ENCODE measurements at regions not wholly inside any gene's neighbourhood (a gene's known extent, or its start where the extent isn't known, plus 50 kb on each side); places are given as distances from the start of the nearest gene placed in this dataset.

DNA sequence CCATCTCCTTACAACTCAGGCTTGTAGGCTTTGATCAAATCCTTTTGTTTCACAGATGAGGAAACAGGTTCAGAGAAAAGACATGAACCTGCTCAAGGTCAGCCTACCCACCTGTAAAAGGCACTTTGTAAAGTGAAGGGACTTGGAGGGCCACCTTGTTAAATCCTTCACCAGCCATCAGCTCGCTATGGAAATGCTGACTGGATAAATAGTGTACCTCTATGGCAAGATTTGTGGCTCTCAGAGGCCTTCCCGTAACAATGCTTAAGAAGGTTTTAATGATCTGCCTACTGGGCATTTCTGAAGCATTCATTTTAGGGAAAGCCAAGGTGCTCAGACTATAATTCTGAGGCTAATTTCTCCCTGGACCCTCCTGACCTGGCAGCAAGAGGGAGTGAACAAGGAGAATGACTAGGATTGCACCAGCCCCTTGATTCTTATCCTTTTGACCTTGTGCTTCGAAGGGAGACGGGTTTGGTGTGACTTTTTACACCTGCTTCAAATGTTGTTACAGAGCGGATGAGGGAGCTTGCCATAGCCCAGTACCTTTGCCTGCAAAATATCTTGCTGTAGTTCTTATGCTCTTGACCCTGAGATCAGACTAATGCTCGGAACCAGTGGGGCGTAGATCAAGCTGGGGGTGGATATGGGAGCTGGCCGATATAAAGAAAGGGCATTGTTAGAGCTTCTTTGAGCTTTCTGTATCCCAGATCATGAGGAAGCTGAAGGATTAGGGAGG is 90.9 kb upstream of the CXCR4 start:
- no peak for TF ChIP-seq ELF4 (IDR thresholded peaks at IDR 0.05)
- no peak for TF ChIP-seq SP1 (IDR thresholded peaks at IDR 0.05)
- TF ChIP-seq FOXM1 (IDR thresholded peaks at IDR 0.05; ENCODE audit: borderline replicate concordance): no peak
- TF ChIP-seq SUZ12 (IDR thresholded peaks at IDR 0.05): no peak
- TF ChIP-seq TARDBP (IDR thresholded peaks at IDR 0.05): no peak
- TF ChIP-seq ARNT (IDR thresholded peaks at IDR 0.05): no peak
- no peak for TF ChIP-seq FOXK2 (IDR thresholded peaks at IDR 0.05)
- no peak for TF ChIP-seq FOXA1 (IDR thresholded peaks at IDR 0.05)
- no peak for TF ChIP-seq PKNOX1 (IDR thresholded peaks at IDR 0.05)
- TF ChIP-seq BHLHE40 (IDR thresholded peaks at IDR 0.05; ENCODE audit: borderline replicate concordance): no peak
- no peak for TF ChIP-seq NFRKB (IDR thresholded peaks at IDR 0.05)
- no peak for TF ChIP-seq ZNF384 (IDR thresholded peaks at IDR 0.05)
- TF ChIP-seq L3MBTL2 (conservative IDR thresholded peaks at IDR 0.05): no peak

Data from HEK293T (cell line).